BJ (cell line): ENCODE measurements at regions not wholly inside any gene's neighbourhood (a gene's known extent, or its start where the extent isn't known, plus 50 kb on each side); places are given as distances from the start of the nearest gene placed in this dataset.

Experiments used
- CTCF ChIA-PET: fragments of 350-600 bp; formaldehyde crosslinking; extraction: SDS; loops from one replicate; lab custom pipeline; 2021; ENCODE audit warnings: antibody characterized with exemption, inconsistent platforms; lab: Yijun Ruan, JAX
- POLR2A ChIA-PET: fragments of 300-600 bp; sonication (Branson Sonifier 250); formaldehyde crosslinking; extraction: SDS; loops from one replicate; lab custom pipeline; 2021; ENCODE audit warnings: antibody characterized with exemption; lab: Charles Lee
- DNase-seq: peaks from one replicate; pipeline ENCODE4 v3.0.0-alpha.2; 2011; ENCODE audit warnings: low read depth
- H3K27me3 ChIP-seq: 2 replicates; pipeline ENCODE4 v1.6.0; 2011; ENCODE audit warnings: low read length; ENCODE audit not compliant: control insufficient read depth, insufficient read depth
- H3K36me3 ChIP-seq: 2 replicates; pipeline ENCODE4 v1.5.1; 2011; ENCODE audit warnings: low read length; ENCODE audit not compliant: control insufficient read depth, insufficient read depth
- H3K4me3 ChIP-seq: 2 replicates; pipeline ENCODE4 v1.5.1; 2011; ENCODE audit warnings: low read depth, mild to moderate bottlenecking, control low read depth, low read length
- TF ChIP-seq, protein P1 (sequence below): IDR thresholded peaks from 2 replicates; pipeline ENCODE4 v1.5.1; 2011; ENCODE audit warnings: low read depth, mild to moderate bottlenecking, control low read depth, inconsistent platforms, low read length, moderate library complexity; ENCODE audit not compliant: insufficient read depth

DNA sequence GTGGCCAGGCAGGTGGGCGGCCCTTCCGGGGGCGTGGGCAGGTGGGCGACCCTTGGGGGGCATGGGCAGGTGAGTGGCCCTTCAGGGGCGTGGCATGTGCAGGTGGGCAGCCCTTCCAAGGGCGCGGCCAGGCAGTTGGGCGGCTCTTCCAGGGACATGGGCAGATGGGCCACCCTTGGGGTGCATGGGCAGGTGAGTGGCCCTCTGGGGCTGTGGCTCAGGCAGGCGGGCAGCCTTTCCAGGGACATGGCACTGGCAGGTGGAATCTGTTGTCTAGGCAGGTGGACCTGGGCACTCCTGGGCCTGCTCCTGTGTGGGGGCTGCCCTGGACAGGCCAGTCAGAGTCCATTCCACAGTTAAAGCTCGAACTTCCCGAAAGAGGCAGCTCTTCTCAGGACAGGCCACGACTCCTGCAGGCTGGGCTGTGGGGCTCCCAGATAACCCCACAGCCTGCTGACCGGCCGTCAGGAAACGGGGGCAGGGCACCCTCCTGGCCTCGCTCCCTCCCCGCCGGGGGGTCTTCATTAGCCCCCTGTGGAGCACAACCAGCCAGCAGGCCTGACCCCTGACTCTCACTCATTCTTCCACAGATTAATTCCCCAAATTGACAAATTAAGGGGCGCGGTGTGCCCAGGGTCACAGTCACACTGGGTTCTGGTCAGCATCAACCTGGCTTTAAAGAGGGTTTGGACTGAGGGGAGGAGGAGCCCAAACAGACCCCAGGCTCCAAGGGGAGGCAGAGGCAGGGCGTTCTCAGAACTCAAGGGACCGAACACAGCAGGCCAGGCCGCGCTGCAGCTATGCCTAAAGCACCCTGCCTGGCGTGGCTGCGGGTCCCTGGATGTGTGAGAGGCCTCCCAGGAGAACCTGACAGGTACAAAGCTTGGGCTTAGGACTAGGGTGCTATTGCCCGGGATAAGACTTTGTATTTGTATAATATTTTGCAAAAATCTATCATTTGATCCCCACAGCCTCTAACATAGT, 130.0 kb downstream of the DLL1 start:
- no peaks in the 10 kb centered on the region for H3K27me3 ChIP-seq
- no peak for DNase-seq
- CTCF ChIA-PET: no interaction called here
- TF ChIP-seq, protein P1, sequence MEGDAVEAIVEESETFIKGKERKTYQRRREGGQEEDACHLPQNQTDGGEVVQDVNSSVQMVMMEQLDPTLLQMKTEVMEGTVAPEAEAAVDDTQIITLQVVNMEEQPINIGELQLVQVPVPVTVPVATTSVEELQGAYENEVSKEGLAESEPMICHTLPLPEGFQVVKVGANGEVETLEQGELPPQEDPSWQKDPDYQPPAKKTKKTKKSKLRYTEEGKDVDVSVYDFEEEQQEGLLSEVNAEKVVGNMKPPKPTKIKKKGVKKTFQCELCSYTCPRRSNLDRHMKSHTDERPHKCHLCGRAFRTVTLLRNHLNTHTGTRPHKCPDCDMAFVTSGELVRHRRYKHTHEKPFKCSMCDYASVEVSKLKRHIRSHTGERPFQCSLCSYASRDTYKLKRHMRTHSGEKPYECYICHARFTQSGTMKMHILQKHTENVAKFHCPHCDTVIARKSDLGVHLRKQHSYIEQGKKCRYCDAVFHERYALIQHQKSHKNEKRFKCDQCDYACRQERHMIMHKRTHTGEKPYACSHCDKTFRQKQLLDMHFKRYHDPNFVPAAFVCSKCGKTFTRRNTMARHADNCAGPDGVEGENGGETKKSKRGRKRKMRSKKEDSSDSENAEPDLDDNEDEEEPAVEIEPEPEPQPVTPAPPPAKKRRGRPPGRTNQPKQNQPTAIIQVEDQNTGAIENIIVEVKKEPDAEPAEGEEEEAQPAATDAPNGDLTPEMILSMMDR: no peak
- no peak overlapping the region for H3K4me3 ChIP-seq
- H3K36me3 ChIP-seq: no peaks in the 10 kb centered on the region
- POLR2A ChIA-PET: no interaction called here

DNA sequence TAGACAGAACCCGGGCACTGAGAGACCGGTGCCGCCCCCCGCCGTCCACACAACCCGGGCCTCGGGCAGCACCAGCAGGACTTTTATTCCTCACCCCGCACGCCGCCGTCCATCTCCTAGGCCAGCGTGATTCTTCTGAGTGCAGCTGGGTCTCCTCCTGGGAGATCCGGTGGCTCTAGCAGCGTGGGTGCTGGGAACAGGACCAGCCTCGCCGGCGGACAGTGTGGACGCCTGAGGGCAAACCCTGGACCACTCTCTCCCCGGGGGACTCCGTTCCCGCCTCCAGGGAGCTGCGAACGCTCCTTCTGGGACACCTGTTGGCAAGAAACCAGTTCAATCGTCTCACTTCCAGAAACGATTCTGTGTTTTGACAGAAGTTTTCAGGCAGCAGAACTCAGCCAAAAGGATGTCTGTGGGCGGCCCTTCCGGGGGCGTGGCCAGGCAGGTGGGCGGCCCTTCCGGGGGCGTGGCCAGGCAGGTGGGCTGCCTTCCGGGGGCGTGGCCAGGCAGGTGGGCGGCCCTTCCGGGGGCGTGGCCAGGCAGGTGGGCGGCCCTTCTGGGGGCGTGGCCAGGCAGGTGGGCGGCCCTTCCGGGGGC, 130.7 kb downstream of the DLL1 start:
- TF ChIP-seq, protein P1: no peak
- Histone ChIP-seq H3K36me3 (no peaks in the 10 kb centered on the region), H3K4me3 (no peak overlapping the region), H3K27me3 (no peaks in the 10 kb centered on the region)
- DNase-seq: no peak
- ChIA-PET CTCF (no interaction called here), POLR2A (no interaction called here)

DNA sequence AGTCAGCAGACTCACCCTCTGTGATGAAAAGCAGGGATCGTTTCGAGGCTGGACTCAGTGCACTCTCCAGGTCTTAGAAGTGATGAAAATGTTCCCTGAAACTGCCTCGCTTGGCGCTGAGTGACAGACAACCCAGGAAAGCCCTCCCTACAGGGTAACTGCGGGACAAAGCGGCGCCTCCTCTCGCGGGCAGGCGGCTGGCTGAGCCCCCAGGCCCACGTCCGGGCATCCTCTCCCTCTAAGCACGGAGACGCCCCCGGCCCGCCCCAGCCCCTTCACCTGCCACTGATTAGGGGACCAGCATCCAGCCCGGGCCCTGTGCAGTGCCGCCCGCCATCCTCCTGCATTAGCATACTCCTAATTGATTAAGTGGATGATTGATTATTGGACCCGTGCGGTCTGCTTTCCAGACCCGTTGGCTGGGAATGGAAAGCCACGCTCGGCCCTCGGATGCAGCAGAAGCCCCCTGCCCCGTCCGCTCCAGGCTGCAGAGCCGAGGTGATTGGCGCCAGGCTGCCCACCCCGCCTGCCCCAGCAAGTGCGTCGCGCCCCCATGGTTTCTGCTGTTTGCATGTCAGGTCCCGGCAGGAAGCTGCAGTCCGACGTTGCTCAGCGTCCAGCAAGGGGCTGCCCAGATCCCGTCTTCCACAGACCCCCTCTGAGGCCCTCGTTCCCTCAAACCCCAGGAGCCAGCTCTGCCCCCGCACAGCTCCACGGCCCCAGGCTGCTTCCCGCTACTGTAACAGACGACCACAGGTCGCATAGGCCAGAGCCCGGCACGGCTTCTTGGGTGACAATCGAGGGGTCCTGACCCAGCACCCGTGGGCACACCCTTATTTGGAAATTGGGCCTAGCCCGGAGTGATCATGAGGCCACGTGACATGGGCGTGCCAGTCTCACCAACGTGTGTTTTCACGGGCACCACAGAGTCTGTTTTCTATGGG, 131.6 kb downstream of the DLL1 start:
- H3K27me3 ChIP-seq: no peaks in the 10 kb centered on the region
- ChIA-PET POLR2A (no interaction called here), CTCF (no interaction called here)
- no peak overlapping the region for H3K4me3 ChIP-seq
- no peaks in the 10 kb centered on the region for H3K36me3 ChIP-seq
- TF ChIP-seq, protein P1: no peak
- no peak for DNase-seq

DNA sequence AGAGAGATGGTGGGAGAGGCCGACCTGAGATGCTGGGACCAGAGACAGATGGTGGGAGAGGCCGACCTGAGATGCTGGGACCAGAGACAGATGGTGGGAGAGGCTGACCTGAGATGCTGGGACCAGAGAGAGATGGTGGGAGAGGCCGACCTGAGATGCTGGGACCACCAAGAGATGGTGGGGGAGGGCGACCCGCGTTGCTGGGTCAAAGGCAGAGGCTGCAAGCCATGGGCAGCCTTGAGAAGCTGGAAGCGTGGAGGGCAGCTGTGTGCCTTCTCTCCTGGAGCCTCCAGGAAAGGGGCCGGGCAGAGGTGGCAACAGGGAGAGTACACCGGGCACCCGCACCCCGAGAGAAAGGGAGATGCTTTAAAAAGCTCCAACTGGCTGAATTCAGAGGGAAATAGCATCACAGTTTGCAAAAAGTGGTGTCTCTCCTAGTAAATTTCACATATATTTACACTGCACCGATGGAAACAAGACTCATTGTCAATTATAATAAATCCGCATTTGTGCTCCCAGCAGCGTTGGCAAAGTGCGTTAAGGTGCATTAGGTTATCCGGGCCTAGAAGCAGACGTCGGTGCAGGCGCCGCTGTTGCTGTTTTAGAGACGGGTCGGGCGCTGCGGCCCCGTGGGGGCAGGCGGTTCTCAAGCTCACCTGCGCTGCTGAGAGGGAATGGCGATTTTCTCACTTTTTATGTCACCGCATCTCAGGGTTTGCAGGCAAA, 132.4 kb downstream of the DLL1 start:
- H3K36me3 ChIP-seq: no peaks in the 10 kb centered on the region
- TF ChIP-seq, protein P1: no peak
- H3K4me3 ChIP-seq: no peak overlapping the region
- no peaks in the 10 kb centered on the region for H3K27me3 ChIP-seq
- no peak for DNase-seq
- ChIA-PET POLR2A (no interaction called here), CTCF (no interaction called here)
